ACC112 (cell line): ENCODE measurements at regions not wholly inside any gene's neighbourhood (a gene's known extent, or its start where the extent isn't known, plus 50 kb on each side); places are given as distances from the start of the nearest gene placed in this dataset.
A peak's percentile ranks its signal among the peaks of the same experiment; 100 is the strongest.

Experiments used
- H2AFZ ChIP-seq: fragments of 200-600 bp; sonication (generic); one replicate; pipeline ENCODE4 v1.6.0; 2017; ENCODE audit warnings: antibody characterized with exemption, low read length; ENCODE audit not compliant: unreplicated experiment
- H3K27ac ChIP-seq: fragments of 200-600 bp; sonication (generic); 2 replicates; pipeline ENCODE4 v1.5.1; 2014; ENCODE audit warnings: low read depth, mild to moderate bottlenecking, antibody characterized with exemption, low read length, moderate library complexity
- H3K27me3 ChIP-seq: fragments of 200-600 bp; sonication (generic); 2 replicates; pipeline ENCODE4 v1.6.1; 2014; ENCODE audit warnings: mild to moderate bottlenecking, antibody characterized with exemption, low read length, moderate library complexity, mixed read lengths; ENCODE audit not compliant: insufficient read depth
- H3K36me3 ChIP-seq: fragments of 200-600 bp; sonication (generic); 2 replicates; pipeline ENCODE4 v1.6.1; 2016; ENCODE audit warnings: mild to moderate bottlenecking, antibody characterized with exemption, low read length, moderate library complexity, mixed read lengths; ENCODE audit not compliant: insufficient read depth
- H3K4me1 ChIP-seq: fragments of 200-600 bp; sonication (generic); one replicate; pipeline ENCODE4 v1.6.1; 2016; ENCODE audit warnings: low read length, mixed read lengths; ENCODE audit not compliant: insufficient read depth, unreplicated experiment, control insufficient read depth
- H3K4me3 ChIP-seq: fragments of 200-600 bp; sonication (generic); 2 replicates; pipeline ENCODE4 v1.5.1; 2014; ENCODE audit warnings: mild to moderate bottlenecking, low read depth, low read length
- H3K79me2 ChIP-seq: fragments of 200-600 bp; sonication (generic); one replicate; pipeline ENCODE4 v1.6.0; 2016; ENCODE audit warnings: low read length; ENCODE audit not compliant: control insufficient read depth, unreplicated experiment, insufficient read depth

GRCh38 chr4:83213640-83214039, 71.0 kb downstream of the COQ2 start:
- no peaks in the 10 kb centered on the region for H3K36me3 ChIP-seq
- no peak overlapping the region for H3K27ac ChIP-seq
- H3K79me2 ChIP-seq = no peaks in the 10 kb centered on the region
- H3K27me3 ChIP-seq = no peaks in the 10 kb centered on the region
- no peak overlapping the region for H2AFZ ChIP-seq
- H3K4me3 ChIP-seq = no peak overlapping the region
- H3K4me1 ChIP-seq = peaks cover 11% of the 10 kb centered on the region

GRCh38 chr4:83212041-83212851, 72.4 kb downstream of the COQ2 start:
- Histone ChIP-seq H3K79me2 (no peaks in the 10 kb centered on the region), H3K4me1 (peaks cover 21% of the 10 kb centered on the region), H3K4me3 (no peak overlapping the region), H3K27me3 (no peaks in the 10 kb centered on the region), H3K27ac (no peak overlapping the region), H2AFZ (no peak overlapping the region), H3K36me3 (no peaks in the 10 kb centered on the region)

- Histone ChIP-seq H2AFZ (no peak overlapping the region), H3K4me3 (no peak overlapping the region), H3K27ac (no peak overlapping the region), H3K4me1 (peaks cover 21% of the 10 kb centered on the region), H3K27me3 (no peaks in the 10 kb centered on the region), H3K36me3 (no peaks in the 10 kb centered on the region), H3K79me2 (no peaks in the 10 kb centered on the region)
These were observed 75.2 kb downstream of the COQ2 start for GRCh38 chr4:83209419-83209818.

- Histone ChIP-seq H3K4me1 (peaks cover 21% of the 10 kb centered on the region), H3K27ac (peak overlapping the region; percentile 23)
These were observed 75.9 kb downstream of the COQ2 start for GRCh38 chr4:83208371-83209365.

GRCh38 chr4:83207497-83208101, 77.0 kb downstream of the COQ2 start:
- Histone ChIP-seq H2AFZ (no peak overlapping the region), H3K27ac (no peak overlapping the region), H3K27me3 (no peaks in the 10 kb centered on the region)

More at GRCh38 chr4:83208371-83209365, 75.9 kb downstream of the COQ2 start:
- no peak overlapping the region for H2AFZ ChIP-seq
- no peak overlapping the region for H3K4me3 ChIP-seq
- no peaks in the 10 kb centered on the region for H3K27me3 ChIP-seq
- no peaks in the 10 kb centered on the region for H3K79me2 ChIP-seq
- H3K36me3 ChIP-seq = no peaks in the 10 kb centered on the region

GRCh38 chr4:83205760-83206159, 78.8 kb downstream of the COQ2 start:
- no peaks in the 10 kb centered on the region for H3K27me3 ChIP-seq
- H3K36me3 ChIP-seq = no peaks in the 10 kb centered on the region
- no peak overlapping the region for H3K4me3 ChIP-seq
- peaks cover 21% of the 10 kb centered on the region for H3K4me1 ChIP-seq
- H2AFZ ChIP-seq = no peak overlapping the region
- H3K79me2 ChIP-seq = no peaks in the 10 kb centered on the region
- no peak overlapping the region for H3K27ac ChIP-seq

More at GRCh38 chr4:83207497-83208101, 77.0 kb downstream of the COQ2 start:
- Histone ChIP-seq H3K4me1 (peaks cover 21% of the 10 kb centered on the region), H3K4me3 (no peak overlapping the region), H3K36me3 (no peaks in the 10 kb centered on the region), H3K79me2 (no peaks in the 10 kb centered on the region)

GRCh38 chr4:83204731-83205130, 79.9 kb downstream of the COQ2 start:
- no peak overlapping the region for H2AFZ ChIP-seq
- H3K36me3 ChIP-seq = no peaks in the 10 kb centered on the region
- H3K27me3 ChIP-seq = no peaks in the 10 kb centered on the region
- peaks cover 21% of the 10 kb centered on the region for H3K4me1 ChIP-seq
- H3K27ac ChIP-seq = no peak overlapping the region
- H3K79me2 ChIP-seq = no peaks in the 10 kb centered on the region
- H3K4me3 ChIP-seq = no peak overlapping the region

- no peaks in the 10 kb centered on the region for H3K27me3 ChIP-seq
- no peak overlapping the region for H2AFZ ChIP-seq
- H3K27ac ChIP-seq = no peak overlapping the region
- no peaks in the 10 kb centered on the region for H3K4me1 ChIP-seq
- H3K36me3 ChIP-seq = no peaks in the 10 kb centered on the region
- H3K4me3 ChIP-seq = no peak overlapping the region
- no peaks in the 10 kb centered on the region for H3K79me2 ChIP-seq
These were observed 82.8 kb downstream of the COQ2 start for GRCh38 chr4:83201761-83202160.

GRCh38 chr4:83197555-83198235, 83.2 kb upstream of the PLAC8 start:
- Histone ChIP-seq H3K27me3 (no peaks in the 10 kb centered on the region), H3K27ac (no peak overlapping the region), H3K4me3 (no peak overlapping the region), H3K36me3 (no peaks in the 10 kb centered on the region), H3K79me2 (no peaks in the 10 kb centered on the region), H2AFZ (no peak overlapping the region), H3K4me1 (no peaks in the 10 kb centered on the region)

- H3K79me2 ChIP-seq = no peaks in the 10 kb centered on the region
- no peaks in the 10 kb centered on the region for H3K27me3 ChIP-seq
- H3K4me1 ChIP-seq = no peaks in the 10 kb centered on the region
- H3K4me3 ChIP-seq = no peak overlapping the region
- no peak overlapping the region for H3K27ac ChIP-seq
- H3K36me3 ChIP-seq = no peaks in the 10 kb centered on the region
- H2AFZ ChIP-seq = no peak overlapping the region
These were observed 82.4 kb upstream of the PLAC8 start for GRCh38 chr4:83196921-83197320.
